ENCODE measurements at regions not wholly inside any gene's neighbourhood (a gene's known extent, or its start where the extent isn't known, plus 50 kb on each side); places are given as distances from the start of the nearest gene placed in this dataset.
"Not testable (repeated sequence)": the region's sequence is repeated elsewhere in the genome, so short reads cannot be mapped to it uniquely, and the experiment has no call there.

DNA sequence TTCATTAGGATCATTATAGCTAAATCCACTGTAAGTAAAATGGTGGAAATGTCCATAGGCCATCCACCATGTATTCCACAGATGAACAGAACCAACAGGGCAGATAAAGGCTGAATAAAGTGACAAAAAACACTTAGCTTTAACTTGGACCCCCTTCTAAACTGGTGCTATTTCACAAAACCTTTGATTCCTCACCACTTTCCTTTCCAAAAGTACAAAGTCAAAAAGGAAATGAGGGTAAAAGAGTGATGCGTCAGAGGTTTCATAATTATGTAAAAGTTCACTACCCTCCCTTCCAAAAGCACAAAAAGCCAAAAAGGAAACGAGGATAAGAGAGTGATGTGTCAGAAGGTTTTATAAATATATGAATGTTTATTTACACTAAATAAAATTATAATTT lies 172.2 kb downstream of the TBX15 start:
- no peak overlapping the region for H3K27ac ChIP-seq
- CTCF ChIA-PET: interaction anchor here (0.6 kb wide), 1 partner anchor 130 kb away, joined by 4 read pairs; no protein-coding TSS in a partner anchor
- POLR2A ChIA-PET (ENCODE audit: low non-redundant PET): no interaction called here
- TF ChIP-seq, protein P1, sequence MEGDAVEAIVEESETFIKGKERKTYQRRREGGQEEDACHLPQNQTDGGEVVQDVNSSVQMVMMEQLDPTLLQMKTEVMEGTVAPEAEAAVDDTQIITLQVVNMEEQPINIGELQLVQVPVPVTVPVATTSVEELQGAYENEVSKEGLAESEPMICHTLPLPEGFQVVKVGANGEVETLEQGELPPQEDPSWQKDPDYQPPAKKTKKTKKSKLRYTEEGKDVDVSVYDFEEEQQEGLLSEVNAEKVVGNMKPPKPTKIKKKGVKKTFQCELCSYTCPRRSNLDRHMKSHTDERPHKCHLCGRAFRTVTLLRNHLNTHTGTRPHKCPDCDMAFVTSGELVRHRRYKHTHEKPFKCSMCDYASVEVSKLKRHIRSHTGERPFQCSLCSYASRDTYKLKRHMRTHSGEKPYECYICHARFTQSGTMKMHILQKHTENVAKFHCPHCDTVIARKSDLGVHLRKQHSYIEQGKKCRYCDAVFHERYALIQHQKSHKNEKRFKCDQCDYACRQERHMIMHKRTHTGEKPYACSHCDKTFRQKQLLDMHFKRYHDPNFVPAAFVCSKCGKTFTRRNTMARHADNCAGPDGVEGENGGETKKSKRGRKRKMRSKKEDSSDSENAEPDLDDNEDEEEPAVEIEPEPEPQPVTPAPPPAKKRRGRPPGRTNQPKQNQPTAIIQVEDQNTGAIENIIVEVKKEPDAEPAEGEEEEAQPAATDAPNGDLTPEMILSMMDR (conservative IDR thresholded peaks at IDR 0.05; ENCODE audit: low read depth): no peak
- no peak for DNase-seq (ENCODE audit: low spot score)

DNA sequence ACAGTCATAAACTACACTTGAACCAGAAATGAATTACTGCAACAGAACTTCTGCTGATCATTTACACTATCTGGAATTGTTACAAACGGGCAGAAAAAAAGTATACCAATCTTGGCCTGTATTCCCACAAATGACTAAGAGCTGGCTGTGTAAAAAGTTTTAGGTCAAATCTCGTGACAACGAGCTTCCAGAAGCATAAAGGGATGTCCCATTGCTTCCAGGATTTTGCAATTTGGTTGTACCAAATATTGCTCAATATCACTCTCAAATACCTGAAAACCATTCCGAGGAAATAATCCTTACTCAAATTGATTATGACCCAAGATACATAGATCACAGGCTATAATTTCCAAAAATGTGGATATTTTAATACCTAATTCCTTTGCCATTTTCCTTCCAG lies 175.6 kb downstream of the TBX15 start:
- ChIA-PET POLR2A (ENCODE audit: low non-redundant PET) (no interaction called here), CTCF (interaction anchor here (0.6 kb wide), 1 partner anchor 464 kb away, joined by 4 read pairs; no protein-coding TSS in a partner anchor)

DNA sequence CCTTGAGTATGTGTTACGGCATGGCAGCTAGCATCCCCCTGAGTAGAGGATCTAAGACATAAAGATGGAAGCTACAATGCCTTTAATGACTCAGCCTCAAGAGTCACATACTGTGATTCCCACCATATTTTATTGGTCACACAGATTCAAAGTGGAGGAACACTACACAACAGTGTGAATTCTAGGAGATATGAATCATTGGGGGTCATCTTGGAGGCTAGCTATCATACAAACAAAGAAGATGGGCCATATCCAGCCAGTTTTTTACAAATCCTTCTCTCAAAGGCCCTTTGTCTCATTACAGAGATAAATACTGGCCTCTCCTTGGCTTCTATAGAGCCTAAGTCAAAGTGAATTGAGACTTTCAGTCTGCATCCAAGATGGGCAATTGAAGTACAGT lies 177.0 kb downstream of the TBX15 start:
- POLR2A ChIA-PET (ENCODE audit: low non-redundant PET): no interaction called here
- CTCF ChIA-PET: interaction anchor here (0.7 kb wide), 1 partner anchor 26 kb away, joined by 3 read pairs; no protein-coding TSS in a partner anchor

More for the DNA sequence above, 175.6 kb downstream of the TBX15 start:
- no peak overlapping the region for H3K27ac ChIP-seq
- TF ChIP-seq, protein P1 (conservative IDR thresholded peaks at IDR 0.05; ENCODE audit: low read depth): no peak
- DNase-seq (ENCODE audit: low spot score): no peak

DNA sequence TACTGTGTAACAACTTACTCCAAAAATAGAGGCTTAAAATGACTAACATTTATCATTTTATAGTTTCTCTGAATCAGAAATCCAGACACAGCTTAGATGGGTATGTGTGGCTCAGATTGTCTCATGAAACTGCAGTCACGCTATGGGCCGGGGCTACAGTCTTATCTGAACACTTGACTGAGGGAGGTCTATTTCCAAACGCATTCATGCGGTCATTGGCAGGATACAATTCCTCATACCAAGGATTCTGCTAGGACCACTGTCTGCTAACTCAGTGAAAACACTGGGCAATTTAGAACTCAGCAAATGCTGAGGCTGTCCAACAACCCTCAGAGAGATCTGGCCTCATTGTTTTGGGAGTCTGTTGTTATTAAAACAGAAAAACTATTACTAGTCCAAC lies 178.6 kb downstream of the TBX15 start:
- DNase-seq (ENCODE audit: low spot score): no peak
- ChIA-PET POLR2A (ENCODE audit: low non-redundant PET) (no interaction called here), CTCF (no interaction called here)
- no peak overlapping the region for H3K27ac ChIP-seq
- TF ChIP-seq, protein P1 (conservative IDR thresholded peaks at IDR 0.05; ENCODE audit: low read depth): no peak

More for the DNA sequence above, 177.0 kb downstream of the TBX15 start:
- TF ChIP-seq, protein P1 (conservative IDR thresholded peaks at IDR 0.05; ENCODE audit: low read depth): no peak
- no peak for DNase-seq (ENCODE audit: low spot score)
- H3K27ac ChIP-seq: no peak overlapping the region

DNA sequence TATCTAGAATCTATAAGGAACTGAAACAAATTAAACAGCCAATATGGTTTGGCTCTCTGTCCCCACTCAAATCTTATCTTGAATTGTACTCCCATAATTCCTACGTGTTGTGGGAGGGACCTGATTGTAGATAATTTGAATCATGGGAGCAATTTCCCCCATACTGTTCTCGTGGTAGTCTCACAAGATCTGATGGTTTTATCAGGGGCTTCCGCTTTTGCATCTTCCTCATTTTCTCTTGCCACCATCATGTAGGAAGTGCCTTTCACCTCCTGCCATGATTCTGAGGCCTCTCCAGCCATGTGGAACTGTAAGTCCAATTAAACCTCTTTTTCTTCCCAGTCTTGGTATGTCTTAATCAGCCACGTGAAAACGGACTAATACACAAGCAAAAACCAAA lies 185.0 kb downstream of the TBX15 start:
- POLR2A ChIA-PET (ENCODE audit: low non-redundant PET); DNase-seq (ENCODE audit: low spot score); H3K27ac ChIP-seq; CTCF ChIA-PET: not testable (repeated sequence)

- ChIA-PET CTCF (no interaction called here), POLR2A (ENCODE audit: low non-redundant PET) (no interaction called here)
- no peak for DNase-seq (ENCODE audit: low spot score)
- no peak overlapping the region for H3K27ac ChIP-seq
- TF ChIP-seq, protein P1 (conservative IDR thresholded peaks at IDR 0.05; ENCODE audit: low read depth): no peak
Measured at GRCh38 chr1:118791094-118791691, 196.9 kb downstream of the TBX15 start.

DNA sequence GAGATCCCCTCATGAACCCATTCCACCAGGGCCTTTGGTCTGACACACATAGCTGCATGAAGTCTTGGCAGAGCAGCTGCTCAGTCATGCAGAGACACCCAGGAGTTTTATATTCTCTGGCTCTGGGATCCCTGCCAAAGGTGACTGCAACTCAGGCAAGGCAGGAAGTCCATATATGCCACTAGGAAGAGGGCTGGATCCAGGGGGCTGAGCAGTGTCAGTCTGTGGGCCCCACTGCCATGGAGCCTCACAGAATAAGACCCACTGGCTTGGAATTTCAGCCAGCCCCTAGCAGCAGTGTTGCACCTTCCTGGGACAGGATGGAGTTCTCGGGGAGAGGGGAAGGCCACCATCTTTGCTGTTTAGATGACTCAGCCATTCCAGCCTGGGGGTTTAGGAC lies 199.7 kb downstream of the TBX15 start:
- H3K27ac ChIP-seq: peak overlapping the region; percentile 8; the same call in 1 of the 2 replicates
- DNase-seq (ENCODE audit: low spot score): no peak
- ChIA-PET CTCF (no interaction called here), POLR2A (ENCODE audit: low non-redundant PET) (no interaction called here)
- TF ChIP-seq, protein P1 (conservative IDR thresholded peaks at IDR 0.05; ENCODE audit: low read depth): no peak
